ENCODE measurements at regions not wholly inside any gene's neighbourhood (a gene's known extent, or its start where the extent isn't known, plus 50 kb on each side); places are given as distances from the start of the nearest gene placed in this dataset.

DNA sequence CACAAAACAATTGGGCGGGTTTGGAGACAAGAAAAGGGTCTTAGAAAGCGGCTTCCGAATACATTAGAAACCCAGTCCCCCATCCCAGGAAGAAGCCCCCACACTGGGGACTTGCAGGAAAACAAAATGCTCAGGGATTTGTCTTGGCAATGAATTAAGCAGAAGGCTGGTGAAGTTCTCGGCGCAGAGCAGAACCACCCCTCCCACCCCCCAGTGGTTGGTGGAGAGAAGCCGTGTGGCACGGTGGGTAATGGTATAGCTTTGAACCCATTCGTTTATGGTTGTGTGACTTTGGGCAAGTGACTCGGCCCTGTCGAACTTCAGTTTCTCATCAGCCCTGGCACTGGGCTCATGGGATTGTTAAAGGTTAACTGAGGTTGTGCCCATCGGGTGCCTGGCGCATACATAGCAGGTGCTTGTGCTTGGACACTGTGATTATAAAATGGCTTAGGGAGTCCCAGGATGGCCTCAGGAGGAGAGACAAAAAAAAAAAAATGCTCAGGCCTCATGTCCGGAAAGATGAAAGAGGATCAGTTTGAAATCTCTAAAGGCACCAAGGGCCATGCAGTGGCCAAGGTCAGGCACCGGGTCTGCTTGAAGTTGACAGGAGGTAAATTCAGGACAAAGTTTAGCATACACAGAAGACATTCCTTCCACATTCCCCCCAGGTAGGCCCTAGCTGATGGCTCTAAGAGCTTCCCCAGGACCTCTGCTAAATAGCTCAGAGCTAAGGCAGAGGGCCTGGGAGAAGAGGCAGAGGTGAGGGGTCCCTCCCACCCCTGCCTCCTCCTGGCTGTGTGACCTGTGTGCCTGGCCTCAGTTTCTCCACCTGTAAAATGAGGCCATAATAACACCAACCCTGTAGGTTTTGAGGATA, 120.1 kb upstream of the PTPN1 start:
- TF ChIP-seq, protein P1, sequence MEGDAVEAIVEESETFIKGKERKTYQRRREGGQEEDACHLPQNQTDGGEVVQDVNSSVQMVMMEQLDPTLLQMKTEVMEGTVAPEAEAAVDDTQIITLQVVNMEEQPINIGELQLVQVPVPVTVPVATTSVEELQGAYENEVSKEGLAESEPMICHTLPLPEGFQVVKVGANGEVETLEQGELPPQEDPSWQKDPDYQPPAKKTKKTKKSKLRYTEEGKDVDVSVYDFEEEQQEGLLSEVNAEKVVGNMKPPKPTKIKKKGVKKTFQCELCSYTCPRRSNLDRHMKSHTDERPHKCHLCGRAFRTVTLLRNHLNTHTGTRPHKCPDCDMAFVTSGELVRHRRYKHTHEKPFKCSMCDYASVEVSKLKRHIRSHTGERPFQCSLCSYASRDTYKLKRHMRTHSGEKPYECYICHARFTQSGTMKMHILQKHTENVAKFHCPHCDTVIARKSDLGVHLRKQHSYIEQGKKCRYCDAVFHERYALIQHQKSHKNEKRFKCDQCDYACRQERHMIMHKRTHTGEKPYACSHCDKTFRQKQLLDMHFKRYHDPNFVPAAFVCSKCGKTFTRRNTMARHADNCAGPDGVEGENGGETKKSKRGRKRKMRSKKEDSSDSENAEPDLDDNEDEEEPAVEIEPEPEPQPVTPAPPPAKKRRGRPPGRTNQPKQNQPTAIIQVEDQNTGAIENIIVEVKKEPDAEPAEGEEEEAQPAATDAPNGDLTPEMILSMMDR (IDR thresholded peaks at IDR 0.05; ENCODE audit: low read length), result no peak
- no peak for TF ChIP-seq EZH2phosphoT487 (IDR thresholded peaks at IDR 0.05; ENCODE audit: low read length)
